Pancreas (tissue), 10 donors: ENCODE measurements at regions not wholly inside any gene's neighbourhood (a gene's known extent, or its start where the extent isn't known, plus 50 kb on each side); places are given as distances from the start of the nearest gene placed in this dataset.
A peak's percentile ranks its signal among the peaks of the same experiment; 100 is the strongest.

Source experiments
- ATAC-seq, 4 donors: fragments of 200-7000 bp; cut with Tn5 transposase; one replicate each; pipeline versions ENCODE4 v1.8.0 to v1.9.1; 2020; ENCODE audit warnings: mild to moderate bottlenecking in 4 of 4, moderate library complexity in 4 of 4
- DNase-seq, 6 donors: peaks; one replicate each; pipeline ENCODE4 v3.0.0-alpha.2; 2020
- FAIRE-seq: peaks from 2 replicates; lab custom pipeline; 2012; peaks lifted over from hg19 to GRCh38; lab: Jason Lieb, UNC
- H3K27ac ChIP-seq, 4 donors: fragments of 200-600 bp; sonication (generic); 1 replicate in 3 of 4; 2 replicates in 1 of 4; pipeline versions ENCODE4 v1.5.0 to v1.8.0; 2020
- H3K27me3 ChIP-seq, 4 donors: fragments of 200-600 bp; one replicate each; pipeline ENCODE4 v1.8.0; 2021
- H3K36me3 ChIP-seq, 3 donors: fragments of 200-600 bp; sonication (generic) in 1 of 3; one replicate each; pipeline versions ENCODE4 v1.5.0 to v1.8.0; 2020 to 2021
- H3K4me1 ChIP-seq, 3 donors: fragments of 200-600 bp; one replicate each; pipeline ENCODE4 v1.8.0; 2021
- H3K4me3 ChIP-seq, 4 donors: fragments of 200-600 bp; sonication (generic) in 2 of 4; one replicate each; pipeline versions ENCODE4 v1.5.0 to v1.8.0; 2020 to 2021
- H3K9me3 ChIP-seq, 4 donors: fragments of 200-600 bp; one replicate each; pipeline ENCODE4 v1.8.0; 2021
- CTCF ChIP-seq, 4 donors: fragments of 200-600 bp; sonication (generic) in 3 of 4; IDR thresholded peaks; one replicate each; pipeline versions ENCODE4 v1.5.0 to v1.8.0; 2021; ENCODE audit warnings: antibody characterized with exemption in 4 of 4
- WGBS, 2 donors: extraction: QIAGEN DNeasy Blood & Tissue Kit; methylation state at CpG; one replicate each; pipeline ENCODE4 v1.1.7; 2013; 5-methylcytosine and 5-hydroxymethylcytosine counted together
- intact Hi-C, 3 donors: fragments of 100-400 bp; cut with DNase I; formaldehyde crosslinking; loops; one replicate each; pipeline versions ENCODE4 v1.11.1 to v1.14.2; 2022
- donor health status: healthy with polysubstance abuse.
- donor health status: DM: no; HTN: no; CAD: no; lungs with moderate emphysema.
- donor health status: DM: no; HTN: no; CAD: no.
- donor health status: control.
- donor health status: control.
- donor health status: Bipolar disorder and iron deficiency.
- donor health status: DM: yes; HTN: yes; CAD: no.
- donor health status: DM: no; HTN: no; CAD: no.
- donor health status: DM: no; HTN: no; CAD: no.
- donor health status: DM: yes; HTN: yes; CAD: no.

DNA sequence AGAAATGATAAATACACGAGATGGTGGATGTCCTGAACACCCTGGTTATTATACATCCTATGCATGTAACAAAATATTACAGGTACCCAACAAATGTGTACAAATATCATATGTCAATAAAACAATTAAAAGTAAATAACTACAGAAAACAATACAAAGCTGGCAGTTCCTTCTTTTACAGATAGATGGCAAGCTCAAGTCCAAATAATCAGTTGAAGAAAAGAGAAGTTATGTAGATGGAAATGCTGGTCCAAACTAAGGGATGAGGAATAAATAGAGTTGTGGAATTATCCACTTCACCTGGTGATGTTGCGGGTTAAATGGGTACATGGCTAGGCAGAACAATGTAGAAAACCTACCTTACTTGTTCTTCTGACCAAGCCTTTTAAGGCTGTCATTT lies 79.4 kb downstream of the PALM2AKAP2 start:
- FAIRE-seq (no peak), ATAC-seq (no peak), DNase-seq (no peak)
- H3K9me3 ChIP-seq = no peaks in the 10 kb centered on the region
- 67 to 80% methylated on average over 2 of the region's 2 CpGs for WGBS, 2 donors
- no peaks in the 10 kb centered on the region for H3K36me3 ChIP-seq
- H3K27ac ChIP-seq = no peak overlapping the region
- no peak for TF ChIP-seq CTCF (IDR thresholded peaks at IDR 0.05)
- H3K4me1 ChIP-seq = no peaks in the 10 kb centered on the region
- intact Hi-C loops = loop anchor here in 1 of 3 donors (10.0 kb wide), 1 partner anchor 65 kb away; no protein-coding TSS in a partner anchor
- H3K27me3 ChIP-seq = no peaks in the 10 kb centered on the region
- no peak overlapping the region for H3K4me3 ChIP-seq

DNA sequence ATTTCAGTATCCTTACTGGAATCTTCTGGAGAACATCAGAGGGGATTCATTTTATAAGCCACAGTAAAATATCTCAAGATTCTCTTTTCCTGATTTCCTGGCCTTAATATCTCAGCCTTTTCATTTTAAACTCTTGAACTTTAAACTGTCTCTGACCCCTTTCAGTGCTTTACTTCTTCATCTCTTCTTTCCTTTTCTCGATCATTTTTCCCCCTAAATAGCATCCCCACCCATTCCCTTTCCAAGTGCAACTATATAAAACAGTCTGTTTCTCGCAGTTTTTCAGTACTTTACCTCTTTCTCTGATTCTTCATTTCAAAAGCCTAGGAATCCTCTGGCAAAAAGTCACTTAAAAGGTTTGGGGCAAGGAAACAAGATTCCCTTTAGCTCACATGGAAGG lies 80.5 kb downstream of the PALM2AKAP2 start:
- WGBS, 2 donors = 50 to 69% methylated on average over 2 of the region's 2 CpGs
- ATAC-seq (no peak), FAIRE-seq (no peak), DNase-seq (no peak)
- intact Hi-C loops = no loop called here
- Histone ChIP-seq H3K4me3 (no peak overlapping the region), H3K27ac (no peak overlapping the region), H3K4me1 (no peaks in the 10 kb centered on the region), H3K27me3 (no peaks in the 10 kb centered on the region), H3K9me3 (no peaks in the 10 kb centered on the region), H3K36me3 (no peaks in the 10 kb centered on the region)
- no peak for TF ChIP-seq CTCF (IDR thresholded peaks at IDR 0.05)

- Histone ChIP-seq H3K9me3 (no peaks in the 10 kb centered on the region), H3K4me3 (no peak overlapping the region), H3K27me3 (no peaks in the 10 kb centered on the region), H3K36me3 (no peaks in the 10 kb centered on the region), H3K27ac (no peak overlapping the region), H3K4me1 (no peaks in the 10 kb centered on the region)
- DNase-seq = no peak
- FAIRE-seq = no peak
- ATAC-seq = peak in 2 of 4 donors; percentile 27
- intact Hi-C loops = no loop called here
- no peak for TF ChIP-seq CTCF (IDR thresholded peaks at IDR 0.05)
- WGBS, 2 donors = 55 to 56% methylated on average over 4 of the region's 4 CpGs
These were observed 81.5 kb downstream of the PALM2AKAP2 start for GRCh38 chr9:109861499-109861898.

DNA sequence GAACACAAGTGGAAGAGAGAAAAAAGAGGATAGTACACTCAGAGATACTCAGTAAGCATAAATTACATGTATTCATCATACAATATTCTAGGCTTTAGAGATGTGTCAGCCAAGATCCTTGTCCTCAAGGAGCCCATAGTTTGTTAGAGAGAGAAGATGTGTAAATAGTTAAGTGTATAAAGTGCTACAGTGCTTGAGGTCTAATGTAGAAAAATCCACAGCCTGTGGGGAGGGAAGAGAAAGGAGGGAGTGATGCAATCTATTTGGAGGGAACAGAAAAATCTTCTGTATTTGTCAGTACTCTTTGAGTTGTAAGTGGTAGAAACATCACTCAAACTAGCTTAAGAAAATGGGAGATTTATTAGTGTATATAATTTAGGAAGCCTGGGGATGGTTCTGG lies 81.9 kb downstream of the PALM2AKAP2 start:
- H3K9me3 ChIP-seq = no peaks in the 10 kb centered on the region
- H3K27me3 ChIP-seq = no peaks in the 10 kb centered on the region
- ATAC-seq = peak in 2 of 4 donors; percentile 13 to 18
- DNase-seq = no peak
- no peaks in the 10 kb centered on the region for H3K36me3 ChIP-seq
- FAIRE-seq = no peak
- H3K27ac ChIP-seq = no peak overlapping the region
- intact Hi-C loops = no loop called here
- no peak for TF ChIP-seq CTCF (IDR thresholded peaks at IDR 0.05)
- no peaks in the 10 kb centered on the region for H3K4me1 ChIP-seq
- H3K4me3 ChIP-seq = no peak overlapping the region

DNA sequence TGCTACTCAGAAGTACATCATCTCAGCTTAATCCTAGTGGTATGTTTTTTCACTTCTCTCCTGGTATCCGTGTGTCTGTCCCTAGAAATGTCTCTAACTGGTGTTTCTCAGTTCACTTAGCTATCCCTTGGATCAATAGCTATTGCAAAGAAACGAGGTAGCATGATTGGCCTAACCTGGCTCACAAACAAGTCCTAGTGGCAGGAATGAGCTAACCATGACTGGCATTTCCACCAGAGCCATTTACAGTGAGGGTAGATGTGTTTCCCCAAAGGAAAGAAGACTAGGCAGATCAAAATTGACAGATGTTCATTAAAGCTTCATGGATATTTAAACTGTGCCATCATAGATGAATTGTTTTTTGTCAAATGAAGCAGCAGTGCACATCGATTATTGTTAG lies 82.5 kb downstream of the PALM2AKAP2 start:
- DNase-seq (no peak), ATAC-seq (no peak), FAIRE-seq (no peak)
- intact Hi-C loops = no loop called here
- no peak overlapping the region for H3K27ac ChIP-seq
- no peaks in the 10 kb centered on the region for H3K36me3 ChIP-seq
- H3K4me3 ChIP-seq = no peak overlapping the region
- 51 to 62% methylated on average over 3 of the region's 3 CpGs for WGBS, 2 donors
- no peaks in the 10 kb centered on the region for H3K27me3 ChIP-seq
- H3K4me1 ChIP-seq = no peaks in the 10 kb centered on the region
- TF ChIP-seq CTCF (IDR thresholded peaks at IDR 0.05) = no peak
- H3K9me3 ChIP-seq = no peaks in the 10 kb centered on the region
